ENCODE measurements at regions not wholly inside any gene's neighbourhood (a gene's known extent, or its start where the extent isn't known, plus 50 kb on each side); places are given as distances from the start of the nearest gene placed in this dataset.
A peak's percentile ranks its signal among the peaks of the same experiment; 100 is the strongest.

DNA sequence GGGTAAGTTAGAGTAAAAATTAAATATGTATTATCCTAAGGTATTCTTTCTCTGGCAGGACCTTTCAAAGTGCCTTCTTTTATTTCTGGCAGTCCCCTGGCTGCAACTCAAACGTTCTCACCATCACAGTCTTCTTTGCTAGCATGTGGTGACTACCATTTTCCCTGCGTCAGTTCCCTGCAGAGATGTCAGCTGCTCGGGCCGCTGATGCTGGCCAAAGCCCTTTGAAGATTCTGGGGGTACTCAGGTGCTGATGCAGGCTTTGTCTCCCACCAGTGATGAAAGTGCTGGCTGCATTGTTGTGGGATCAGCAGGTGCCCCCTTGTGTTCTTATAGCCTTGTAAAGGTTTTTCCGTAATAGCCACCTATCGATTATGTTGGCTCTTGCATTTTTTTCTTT is 140.1 kb downstream of the BTBD3 start:
- no peaks in the 10 kb centered on the region for H3K27me3 Mint-ChIP-seq (ENCODE audit: low read depth)
- H3K36me3 Mint-ChIP-seq, result no peaks in the 10 kb centered on the region
- peaks cover 22% of the 10 kb centered on the region for H3K9me3 Mint-ChIP-seq
- POLR2A ChIA-PET, result no interaction called here
- H3K4me3 Mint-ChIP-seq, result no peak overlapping the region
- peak; percentile 69 for ATAC-seq
- no peak overlapping the region for H3K27ac Mint-ChIP-seq
- CTCF ChIA-PET, result interaction anchor here (3.0 kb wide), 1 partner anchor 45 kb away, joined by 17 read pairs; no protein-coding TSS in a partner anchor
- peak; percentile 17 for DNase-seq (ENCODE audit: low spot score)
- peaks cover 13% of the 10 kb centered on the region for H3K4me1 Mint-ChIP-seq
- TF ChIP-seq TCF7 (CRISPR knock-in tag; IDR thresholded peaks at IDR 0.05; ENCODE audit: low read depth) (no peak), SOX15 (CRISPR knock-in tag; IDR thresholded peaks at IDR 0.05) (no peak), SMAD3 (CRISPR knock-in tag; IDR thresholded peaks at IDR 0.05; ENCODE audit: borderline replicate concordance) (no peak), ZNF138 (CRISPR knock-in tag; conservative IDR thresholded peaks at IDR 0.05) (no peak), HMGA2 (CRISPR knock-in tag; IDR thresholded peaks at IDR 0.05) (no peak), NR3C1 (CRISPR knock-in tag; conservative IDR thresholded peaks at IDR 0.05; ENCODE audit: low read depth) (no peak), TEAD4 (CRISPR knock-in tag; IDR thresholded peaks at IDR 0.05) (no peak), OVOL2 (CRISPR knock-in tag; IDR thresholded peaks at IDR 0.05; ENCODE audit: borderline replicate concordance) (no peak), ESRRA (CRISPR knock-in tag; IDR thresholded peaks at IDR 0.05; ENCODE audit: borderline replicate concordance) (no peak), CBFB (CRISPR knock-in tag; IDR thresholded peaks at IDR 0.05; ENCODE audit: low read depth) (no peak), IRF2 (CRISPR knock-in tag; IDR thresholded peaks at IDR 0.05; ENCODE audit: borderline replicate concordance, low read depth) (no peak)
- TF ChIP-seq, protein P1, sequence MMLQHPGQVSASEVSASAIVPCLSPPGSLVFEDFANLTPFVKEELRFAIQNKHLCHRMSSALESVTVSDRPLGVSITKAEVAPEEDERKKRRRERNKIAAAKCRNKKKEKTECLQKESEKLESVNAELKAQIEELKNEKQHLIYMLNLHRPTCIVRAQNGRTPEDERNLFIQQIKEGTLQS (CRISPR knock-in tag; conservative IDR thresholded peaks at IDR 0.05), result no peak
- TF ChIP-seq, protein P2, sequence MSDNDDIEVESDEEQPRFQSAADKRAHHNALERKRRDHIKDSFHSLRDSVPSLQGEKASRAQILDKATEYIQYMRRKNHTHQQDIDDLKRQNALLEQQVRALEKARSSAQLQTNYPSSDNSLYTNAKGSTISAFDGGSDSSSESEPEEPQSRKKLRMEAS (CRISPR knock-in tag; IDR thresholded peaks at IDR 0.05), result no peak
- TF ChIP-seq, protein P3, sequence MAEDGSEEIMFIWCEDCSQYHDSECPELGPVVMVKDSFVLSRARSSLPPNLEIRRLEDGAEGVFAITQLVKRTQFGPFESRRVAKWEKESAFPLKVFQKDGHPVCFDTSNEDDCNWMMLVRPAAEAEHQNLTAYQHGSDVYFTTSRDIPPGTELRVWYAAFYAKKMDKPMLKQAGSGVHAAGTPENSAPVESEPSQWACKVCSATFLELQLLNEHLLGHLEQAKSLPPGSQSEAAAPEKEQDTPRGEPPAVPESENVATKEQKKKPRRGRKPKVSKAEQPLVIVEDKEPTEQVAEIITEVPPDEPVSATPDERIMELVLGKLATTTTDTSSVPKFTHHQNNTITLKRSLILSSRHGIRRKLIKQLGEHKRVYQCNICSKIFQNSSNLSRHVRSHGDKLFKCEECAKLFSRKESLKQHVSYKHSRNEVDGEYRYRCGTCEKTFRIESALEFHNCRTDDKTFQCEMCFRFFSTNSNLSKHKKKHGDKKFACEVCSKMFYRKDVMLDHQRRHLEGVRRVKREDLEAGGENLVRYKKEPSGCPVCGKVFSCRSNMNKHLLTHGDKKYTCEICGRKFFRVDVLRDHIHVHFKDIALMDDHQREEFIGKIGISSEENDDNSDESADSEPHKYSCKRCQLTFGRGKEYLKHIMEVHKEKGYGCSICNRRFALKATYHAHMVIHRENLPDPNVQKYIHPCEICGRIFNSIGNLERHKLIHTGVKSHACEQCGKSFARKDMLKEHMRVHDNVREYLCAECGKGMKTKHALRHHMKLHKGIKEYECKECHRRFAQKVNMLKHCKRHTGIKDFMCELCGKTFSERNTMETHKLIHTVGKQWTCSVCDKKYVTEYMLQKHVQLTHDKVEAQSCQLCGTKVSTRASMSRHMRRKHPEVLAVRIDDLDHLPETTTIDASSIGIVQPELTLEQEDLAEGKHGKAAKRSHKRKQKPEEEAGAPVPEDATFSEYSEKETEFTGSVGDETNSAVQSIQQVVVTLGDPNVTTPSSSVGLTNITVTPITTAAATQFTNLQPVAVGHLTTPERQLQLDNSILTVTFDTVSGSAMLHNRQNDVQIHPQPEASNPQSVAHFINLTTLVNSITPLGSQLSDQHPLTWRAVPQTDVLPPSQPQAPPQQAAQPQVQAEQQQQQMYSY (CRISPR knock-in tag; IDR thresholded peaks at IDR 0.05), result no peak
- TF ChIP-seq, protein P4, sequence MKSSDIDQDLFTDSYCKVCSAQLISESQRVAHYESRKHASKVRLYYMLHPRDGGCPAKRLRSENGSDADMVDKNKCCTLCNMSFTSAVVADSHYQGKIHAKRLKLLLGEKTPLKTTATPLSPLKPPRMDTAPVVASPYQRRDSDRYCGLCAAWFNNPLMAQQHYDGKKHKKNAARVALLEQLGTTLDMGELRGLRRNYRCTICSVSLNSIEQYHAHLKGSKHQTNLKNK (CRISPR knock-in tag; IDR thresholded peaks at IDR 0.05), result no peak
- TF ChIP-seq, protein P5, sequence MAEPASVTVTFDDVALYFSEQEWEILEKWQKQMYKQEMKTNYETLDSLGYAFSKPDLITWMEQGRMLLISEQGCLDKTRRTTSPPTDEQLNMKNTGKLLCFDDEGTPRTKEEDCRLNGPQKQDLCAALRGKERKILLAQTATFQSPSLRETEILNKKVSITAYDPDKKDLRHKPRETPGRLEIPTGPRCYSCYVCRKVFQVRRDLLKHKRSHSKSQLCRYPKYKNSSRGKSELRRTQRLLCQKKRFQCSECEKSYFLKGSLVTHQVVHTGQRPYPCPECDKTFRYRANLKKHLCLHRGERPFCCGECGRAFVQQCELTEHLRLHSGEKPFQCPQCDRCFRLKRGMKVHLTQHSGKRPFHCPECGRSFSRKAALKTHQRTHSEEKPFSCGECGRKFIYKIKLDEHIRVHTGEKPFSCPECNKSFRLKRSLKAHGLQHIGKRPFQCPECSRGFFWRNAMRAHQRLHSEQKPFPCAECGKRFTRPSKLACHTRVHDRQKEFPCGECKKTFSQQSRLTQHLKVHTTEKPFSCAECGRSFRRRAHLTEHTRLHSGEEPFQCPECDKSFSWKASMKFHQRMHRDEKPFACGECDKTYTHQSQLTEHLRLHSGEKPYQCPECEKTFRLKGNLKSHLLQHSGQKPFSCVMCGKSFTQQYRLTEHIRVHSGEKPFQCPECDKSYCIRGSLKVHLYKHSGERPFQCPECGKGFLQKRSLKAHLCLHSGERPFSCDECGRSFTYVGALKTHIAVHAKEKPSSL (CRISPR knock-in tag; conservative IDR thresholded peaks at IDR 0.05), result no peak
- TF ChIP-seq, protein P6, sequence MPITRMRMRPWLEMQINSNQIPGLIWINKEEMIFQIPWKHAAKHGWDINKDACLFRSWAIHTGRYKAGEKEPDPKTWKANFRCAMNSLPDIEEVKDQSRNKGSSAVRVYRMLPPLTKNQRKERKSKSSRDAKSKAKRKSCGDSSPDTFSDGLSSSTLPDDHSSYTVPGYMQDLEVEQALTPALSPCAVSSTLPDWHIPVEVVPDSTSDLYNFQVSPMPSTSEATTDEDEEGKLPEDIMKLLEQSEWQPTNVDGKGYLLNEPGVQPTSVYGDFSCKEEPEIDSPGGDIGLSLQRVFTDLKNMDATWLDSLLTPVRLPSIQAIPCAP (CRISPR knock-in tag; IDR thresholded peaks at IDR 0.05), result no peak
- TF ChIP-seq, protein P7, sequence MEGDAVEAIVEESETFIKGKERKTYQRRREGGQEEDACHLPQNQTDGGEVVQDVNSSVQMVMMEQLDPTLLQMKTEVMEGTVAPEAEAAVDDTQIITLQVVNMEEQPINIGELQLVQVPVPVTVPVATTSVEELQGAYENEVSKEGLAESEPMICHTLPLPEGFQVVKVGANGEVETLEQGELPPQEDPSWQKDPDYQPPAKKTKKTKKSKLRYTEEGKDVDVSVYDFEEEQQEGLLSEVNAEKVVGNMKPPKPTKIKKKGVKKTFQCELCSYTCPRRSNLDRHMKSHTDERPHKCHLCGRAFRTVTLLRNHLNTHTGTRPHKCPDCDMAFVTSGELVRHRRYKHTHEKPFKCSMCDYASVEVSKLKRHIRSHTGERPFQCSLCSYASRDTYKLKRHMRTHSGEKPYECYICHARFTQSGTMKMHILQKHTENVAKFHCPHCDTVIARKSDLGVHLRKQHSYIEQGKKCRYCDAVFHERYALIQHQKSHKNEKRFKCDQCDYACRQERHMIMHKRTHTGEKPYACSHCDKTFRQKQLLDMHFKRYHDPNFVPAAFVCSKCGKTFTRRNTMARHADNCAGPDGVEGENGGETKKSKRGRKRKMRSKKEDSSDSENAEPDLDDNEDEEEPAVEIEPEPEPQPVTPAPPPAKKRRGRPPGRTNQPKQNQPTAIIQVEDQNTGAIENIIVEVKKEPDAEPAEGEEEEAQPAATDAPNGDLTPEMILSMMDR (IDR thresholded peaks at IDR 0.05), result no peak
- TF ChIP-seq, protein P8, sequence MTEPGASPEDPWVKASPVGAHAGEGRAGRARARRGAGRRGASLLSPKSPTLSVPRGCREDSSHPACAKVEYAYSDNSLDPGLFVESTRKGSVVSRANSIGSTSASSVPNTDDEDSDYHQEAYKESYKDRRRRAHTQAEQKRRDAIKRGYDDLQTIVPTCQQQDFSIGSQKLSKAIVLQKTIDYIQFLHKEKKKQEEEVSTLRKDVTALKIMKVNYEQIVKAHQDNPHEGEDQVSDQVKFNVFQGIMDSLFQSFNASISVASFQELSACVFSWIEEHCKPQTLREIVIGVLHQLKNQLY (CRISPR knock-in tag; IDR thresholded peaks at IDR 0.05), result no peak

Measured in WTC11 (cell line).